ENCODE measurements at regions not wholly inside any gene's neighbourhood (a gene's known extent, or its start where the extent isn't known, plus 50 kb on each side); places are given as distances from the start of the nearest gene placed in this dataset.
A peak's percentile ranks its signal among the peaks of the same experiment; 100 is the strongest.

GRCh38 chr4:71243091-71243833, 95.6 kb upstream of the SLC4A4 start:
- no peak for DNase-seq

- DNase-seq: no peak
Measured at GRCh38 chr4:71247706-71248105, 91.1 kb upstream of the SLC4A4 start.

- no peak for DNase-seq
Measured at GRCh38 chr4:71251261-71251660, 87.6 kb upstream of the SLC4A4 start.

GRCh38 chr4:71253545-71253944, 85.3 kb upstream of the SLC4A4 start:
- no peak for DNase-seq

- DNase-seq: no peak
Measured at GRCh38 chr4:71254451-71255012, 84.3 kb upstream of the SLC4A4 start.

GRCh38 chr4:71255976-71256375, 82.8 kb upstream of the SLC4A4 start:
- DNase-seq: no peak

- DNase-seq: no peak
Measured at GRCh38 chr4:71257761-71258160, 81.1 kb upstream of the SLC4A4 start.

GRCh38 chr4:71258323-71258722, 80.5 kb upstream of the SLC4A4 start:
- no peak for DNase-seq

GRCh38 chr4:71259280-71259679, 79.5 kb upstream of the SLC4A4 start:
- DNase-seq: no peak

GRCh38 chr4:71259911-71260331, 78.9 kb upstream of the SLC4A4 start:
- DNase-seq: no peak

GRCh38 chr4:71260544-71260943, 78.3 kb upstream of the SLC4A4 start:
- no peak for DNase-seq

- no peak for DNase-seq
Measured at GRCh38 chr4:71261001-71261400, 77.8 kb upstream of the SLC4A4 start.

GRCh38 chr4:71261633-71262121, 77.1 kb upstream of the SLC4A4 start:
- DNase-seq: no peak

GRCh38 chr4:71262161-71262560, 76.7 kb upstream of the SLC4A4 start:
- DNase-seq: no peak

GRCh38 chr4:71266090-71266794, 72.6 kb upstream of the SLC4A4 start:
- DNase-seq: no peak

GRCh38 chr4:71267244-71267643, 71.6 kb upstream of the SLC4A4 start:
- DNase-seq: no peak

GRCh38 chr4:71268166-71268565, 70.7 kb upstream of the SLC4A4 start:
- DNase-seq: no peak

GRCh38 chr4:71269233-71269632, 69.6 kb upstream of the SLC4A4 start:
- DNase-seq: no peak

- DNase-seq: peak; percentile 29
Measured at GRCh38 chr4:71270901-71271300, 67.9 kb upstream of the SLC4A4 start.

GRCh38 chr4:71272976-71273375, 65.8 kb upstream of the SLC4A4 start:
- no peak for DNase-seq

GRCh38 chr4:71275004-71275403, 63.8 kb upstream of the SLC4A4 start:
- no peak for DNase-seq

GRCh38 chr4:71275570-71275969, 63.2 kb upstream of the SLC4A4 start:
- no peak for DNase-seq

- DNase-seq: no peak
Measured at GRCh38 chr4:71277353-71277752, 61.5 kb upstream of the SLC4A4 start.

- DNase-seq: no peak
Measured at GRCh38 chr4:71283642-71284257, 55.1 kb upstream of the SLC4A4 start.
